Nephron progenitor cell (in vitro differentiated cells): ENCODE measurements at regions not wholly inside any gene's neighbourhood (a gene's known extent, or its start where the extent isn't known, plus 50 kb on each side); places are given as distances from the start of the nearest gene placed in this dataset.

Experiments used
- DNase-seq: peaks from one replicate; pipeline ENCODE4 v3.0.0; 2021
- H3K27ac Mint-ChIP-seq: 2 replicates; pipeline ENCODE4 v1.8.0; 2021; ENCODE audit warnings: mild to moderate bottlenecking, moderate library complexity, mixed read lengths
- H3K27me3 Mint-ChIP-seq: 2 replicates; pipeline ENCODE4 v1.8.0; 2021; ENCODE audit warnings: mild to moderate bottlenecking, low read depth, mixed read lengths; ENCODE audit not compliant: poor library complexity
- H3K36me3 Mint-ChIP-seq: 2 replicates; pipeline ENCODE4 v1.8.0; 2021; ENCODE audit warnings: low read depth, mixed read lengths
- H3K4me1 Mint-ChIP-seq: 2 replicates; pipeline ENCODE4 v1.8.0; 2021; ENCODE audit warnings: mixed read lengths
- H3K4me3 Mint-ChIP-seq: 2 replicates; pipeline ENCODE4 v1.8.0; 2021; ENCODE audit warnings: mild to moderate bottlenecking, moderate library complexity, mixed read lengths
- H3K9me3 Mint-ChIP-seq: 2 replicates; pipeline ENCODE4 v1.8.0; 2021; ENCODE audit warnings: mild to moderate bottlenecking, moderate library complexity, mixed read lengths
- TF ChIP-seq, protein P1 (sequence below): fragments of 200-600 bp; sonication (generic); IDR thresholded peaks from 2 replicates; pipeline ENCODE4 v1.5.0; 2021; ENCODE audit warnings: antibody characterized with exemption

DNA sequence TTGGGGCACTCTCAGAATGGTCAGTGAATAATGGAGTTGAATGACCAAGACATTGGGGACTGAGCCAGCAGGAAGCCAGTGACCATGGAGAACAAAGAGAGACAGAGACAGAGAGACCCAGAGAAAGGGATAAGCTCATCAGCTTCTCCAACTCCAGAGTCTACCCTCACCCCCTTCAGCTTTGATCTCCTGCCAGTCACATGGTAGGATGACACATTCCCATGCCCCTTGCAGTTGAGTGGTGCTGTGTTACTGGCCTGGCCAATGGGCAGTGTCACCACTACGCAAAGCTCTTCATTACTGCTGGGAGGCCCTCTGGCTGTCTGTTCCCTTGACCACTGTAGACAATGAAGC is 643.5 kb downstream of the AJAP1 start:
- no peak overlapping the region for H3K27ac Mint-ChIP-seq
- no peak overlapping the region for H3K4me3 Mint-ChIP-seq
- no peaks in the 10 kb centered on the region for H3K9me3 Mint-ChIP-seq
- TF ChIP-seq, protein P1, sequence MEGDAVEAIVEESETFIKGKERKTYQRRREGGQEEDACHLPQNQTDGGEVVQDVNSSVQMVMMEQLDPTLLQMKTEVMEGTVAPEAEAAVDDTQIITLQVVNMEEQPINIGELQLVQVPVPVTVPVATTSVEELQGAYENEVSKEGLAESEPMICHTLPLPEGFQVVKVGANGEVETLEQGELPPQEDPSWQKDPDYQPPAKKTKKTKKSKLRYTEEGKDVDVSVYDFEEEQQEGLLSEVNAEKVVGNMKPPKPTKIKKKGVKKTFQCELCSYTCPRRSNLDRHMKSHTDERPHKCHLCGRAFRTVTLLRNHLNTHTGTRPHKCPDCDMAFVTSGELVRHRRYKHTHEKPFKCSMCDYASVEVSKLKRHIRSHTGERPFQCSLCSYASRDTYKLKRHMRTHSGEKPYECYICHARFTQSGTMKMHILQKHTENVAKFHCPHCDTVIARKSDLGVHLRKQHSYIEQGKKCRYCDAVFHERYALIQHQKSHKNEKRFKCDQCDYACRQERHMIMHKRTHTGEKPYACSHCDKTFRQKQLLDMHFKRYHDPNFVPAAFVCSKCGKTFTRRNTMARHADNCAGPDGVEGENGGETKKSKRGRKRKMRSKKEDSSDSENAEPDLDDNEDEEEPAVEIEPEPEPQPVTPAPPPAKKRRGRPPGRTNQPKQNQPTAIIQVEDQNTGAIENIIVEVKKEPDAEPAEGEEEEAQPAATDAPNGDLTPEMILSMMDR: no peak
- peaks cover 9% of the 10 kb centered on the region for H3K4me1 Mint-ChIP-seq
- no peaks in the 10 kb centered on the region for H3K36me3 Mint-ChIP-seq
- DNase-seq: no peak
- peaks cover 19% of the 10 kb centered on the region for H3K27me3 Mint-ChIP-seq

- no peak overlapping the region for H3K27ac Mint-ChIP-seq
- no peak for DNase-seq
- no peaks in the 10 kb centered on the region for H3K36me3 Mint-ChIP-seq
- TF ChIP-seq, protein P1: no peak
- H3K4me3 Mint-ChIP-seq: no peak overlapping the region
- peaks cover 9% of the 10 kb centered on the region for H3K4me1 Mint-ChIP-seq
- no peaks in the 10 kb centered on the region for H3K9me3 Mint-ChIP-seq
- H3K27me3 Mint-ChIP-seq: peaks cover 22% of the 10 kb centered on the region
Measured at GRCh38 chr1:5297180-5297885, 642.9 kb downstream of the AJAP1 start.

DNA sequence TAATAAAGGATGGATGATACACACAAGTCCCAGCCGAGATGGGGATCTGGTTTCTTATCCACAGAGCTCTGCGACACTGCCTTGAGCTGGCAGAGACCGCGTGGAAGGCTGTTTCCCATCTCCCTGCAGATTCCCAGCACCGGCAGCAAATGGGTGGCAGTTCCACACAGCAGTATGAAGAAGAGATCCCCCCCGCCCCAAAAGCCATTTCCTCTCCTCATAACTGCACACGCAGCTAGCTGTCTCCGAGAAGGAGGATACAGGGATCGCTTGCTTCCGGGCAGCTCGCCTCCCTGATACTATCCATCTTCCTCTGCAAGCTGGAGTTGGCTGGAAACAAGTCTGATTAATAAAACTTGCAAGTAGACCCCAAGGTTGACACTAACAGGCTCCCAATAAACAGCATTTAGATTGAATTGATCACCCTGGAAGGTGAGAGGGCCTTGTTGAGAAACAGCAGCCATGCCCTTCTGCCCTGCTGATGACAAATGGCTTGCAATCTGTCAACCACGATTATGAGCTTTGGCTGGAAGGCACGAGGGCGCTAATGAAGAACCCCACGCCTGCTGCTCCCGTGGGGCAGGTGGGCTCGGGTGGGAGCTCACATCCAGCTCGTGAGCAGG is 642.3 kb downstream of the AJAP1 start:
- TF ChIP-seq, protein P1: no peak
- Mint-ChIP-seq H3K36me3 (no peaks in the 10 kb centered on the region), H3K27ac (no peak overlapping the region)

GRCh38 chr1:5296095-5296494 is 641.7 kb downstream of the AJAP1 start:
- no peak for DNase-seq
- H3K27me3 Mint-ChIP-seq: peaks cover 17% of the 10 kb centered on the region
- H3K36me3 Mint-ChIP-seq: no peaks in the 10 kb centered on the region
- H3K9me3 Mint-ChIP-seq: no peaks in the 10 kb centered on the region
- TF ChIP-seq, protein P1: no peak
- H3K4me1 Mint-ChIP-seq: peaks cover 9% of the 10 kb centered on the region
- H3K27ac Mint-ChIP-seq: no peak overlapping the region
- H3K4me3 Mint-ChIP-seq: no peak overlapping the region

More for the DNA sequence above, 642.3 kb downstream of the AJAP1 start:
- H3K4me1 Mint-ChIP-seq: peaks cover 9% of the 10 kb centered on the region
- H3K4me3 Mint-ChIP-seq: no peak overlapping the region
- peaks cover 22% of the 10 kb centered on the region for H3K27me3 Mint-ChIP-seq
- no peaks in the 10 kb centered on the region for H3K9me3 Mint-ChIP-seq
- DNase-seq: no peak

GRCh38 chr1:5291889-5292288 is 637.5 kb downstream of the AJAP1 start:
- Mint-ChIP-seq H3K4me1 (peaks cover 7% of the 10 kb centered on the region), H3K27ac (no peak overlapping the region), H3K27me3 (peaks cover 16% of the 10 kb centered on the region), H3K9me3 (no peaks in the 10 kb centered on the region), H3K36me3 (no peaks in the 10 kb centered on the region), H3K4me3 (no peak overlapping the region)
- TF ChIP-seq, protein P1: no peak
- DNase-seq: no peak
